ENCODE measurements at regions not wholly inside any gene's neighbourhood (a gene's known extent, or its start where the extent isn't known, plus 50 kb on each side); places are given as distances from the start of the nearest gene placed in this dataset.

GRCh38 chr12:60162988-60163720 is 567.3 kb downstream of the SLC16A7 start:
- TF ChIP-seq FOXA1 (IDR thresholded peaks at IDR 0.05), result no peak
- TF ChIP-seq PKNOX1 (IDR thresholded peaks at IDR 0.05), result no peak
- no peak for TF ChIP-seq CTBP1 (IDR thresholded peaks at IDR 0.05; ENCODE audit: borderline replicate concordance)
- no peak for TF ChIP-seq SUZ12 (IDR thresholded peaks at IDR 0.05)
- no peak for TF ChIP-seq ZNF384 (IDR thresholded peaks at IDR 0.05)
- no peak for TF ChIP-seq ARNT (IDR thresholded peaks at IDR 0.05)
- no peak for TF ChIP-seq NFRKB (IDR thresholded peaks at IDR 0.05)
- TF ChIP-seq L3MBTL2 (conservative IDR thresholded peaks at IDR 0.05), result no peak
- no peak for TF ChIP-seq SP1 (IDR thresholded peaks at IDR 0.05)
- TF ChIP-seq ELF4 (IDR thresholded peaks at IDR 0.05), result no peak

Data from HEK293T (cell line).